HL-60 (cell line): ENCODE measurements at regions not wholly inside any gene's neighbourhood (a gene's known extent, or its start where the extent isn't known, plus 50 kb on each side); places are given as distances from the start of the nearest gene placed in this dataset.

Experiments used
- CTCF ChIP-seq: IDR thresholded peaks from one replicate; pipeline ENCODE4 v1.5.1; 2011; ENCODE audit warnings: low read length, control low read depth, inconsistent platforms; ENCODE audit not compliant: insufficient read depth
- GABPA ChIP-seq: IDR thresholded peaks from 2 replicates; pipeline ENCODE4 v1.6.1; 2012; ENCODE audit warnings: low read depth

- no peak for TF ChIP-seq CTCF
- no peak for TF ChIP-seq GABPA
Observed at GRCh38 chr15:69909719-69910444, 187.8 kb downstream of the TLE3 start.
